Common myeloid progenitor, CD34-positive (primary cell): ENCODE measurements at regions not wholly inside any gene's neighbourhood (a gene's known extent, or its start where the extent isn't known, plus 50 kb on each side); places are given as distances from the start of the nearest gene placed in this dataset.

Source experiments
- CTCF ChIA-PET: fragments of 350-600 bp; sonication (Branson Sonifier 250); formaldehyde crosslinking; loops from one replicate; lab custom pipeline; 2021; ENCODE audit warnings: antibody characterized with exemption; lab: Charles Lee
- POLR2A ChIA-PET: fragments of 350-600 bp; sonication (Branson Sonifier 250); formaldehyde crosslinking; loops from one replicate; lab custom pipeline; 2021; ENCODE audit warnings: antibody characterized with exemption; lab: Charles Lee
- DNase-seq, 3 donors: peaks; one replicate each; pipeline versions ENCODE4 v3.0.0 to v3.0.0-alpha.2; 2013
- H3K27ac ChIP-seq, 2 experiments: 1 replicate in 1 of 2; 2 replicates in 1 of 2; pipeline ENCODE4 v1.7.0; 2013; ENCODE audit warnings: inconsistent platforms in 2 of 2, low read length in 2 of 2, mild to moderate bottlenecking in 2 of 2, low read depth in 1 of 2, moderate library complexity in 1 of 2; ENCODE audit not compliant: severe bottlenecking in 2 of 2, insufficient read depth in 1 of 2, poor library complexity in 1 of 2
- H3K27me3 ChIP-seq, 5 experiments: replicated peaks in 2 of 5; 1 replicate in 3 of 5; 2 replicates in 2 of 5; pipeline versions ENCODE4 v1.6.1 to v1.7.0; 2013; ENCODE audit warnings: low read length in 4 of 5, mild to moderate bottlenecking in 2 of 5, moderate library complexity in 2 of 5, inconsistent platforms in 1 of 5; ENCODE audit not compliant: insufficient read depth in 5 of 5, control insufficient read depth in 4 of 5
- H3K36me3 ChIP-seq, 4 experiments: 1 replicate in 2 of 4; 2 replicates in 2 of 4; pipeline versions ENCODE4 v1.6.1 to v1.7.0; 2013; ENCODE audit warnings: low read length in 3 of 4, control low read depth in 1 of 4, mild to moderate bottlenecking in 1 of 4; ENCODE audit not compliant: control insufficient read depth in 4 of 4, insufficient read depth in 4 of 4
- H3K4me1 ChIP-seq, 4 experiments: 1 replicate in 3 of 4; 2 replicates in 1 of 4; pipeline versions ENCODE4 v1.6.1 to v1.7.1; 2013; ENCODE audit warnings: low read length in 3 of 4, mild to moderate bottlenecking in 3 of 4, control low read depth in 1 of 4, inconsistent platforms in 1 of 4, moderate library complexity in 1 of 4; ENCODE audit not compliant: control insufficient read depth in 4 of 4, insufficient read depth in 4 of 4; ENCODE audit errors: control extremely low read depth in 1 of 4
- H3K4me3 ChIP-seq, 7 experiments: 1 replicate in 4 of 7; 2 replicates in 3 of 7; pipeline versions ENCODE4 v1.5.1 to v1.7.0; 2013; ENCODE audit warnings: mild to moderate bottlenecking in 7 of 7, low read length in 6 of 7, moderate library complexity in 6 of 7, inconsistent platforms in 2 of 7, low read depth in 2 of 7, control low read depth in 1 of 7; ENCODE audit not compliant: insufficient read depth in 4 of 7, control insufficient read depth in 1 of 7; ENCODE audit errors: extremely low read depth in 1 of 7
- H3K9me3 ChIP-seq, 5 experiments: 1 replicate in 4 of 5; 2 replicates in 1 of 5; pipeline versions ENCODE4 v1.6.1 to v1.7.1; 2013; ENCODE audit warnings: low read length in 4 of 5, mild to moderate bottlenecking in 2 of 5, inconsistent platforms in 1 of 5, low read depth in 1 of 5, moderate library complexity in 1 of 5; ENCODE audit not compliant: control insufficient read depth in 4 of 5, insufficient read depth in 2 of 5; ENCODE audit errors: control extremely low read depth in 1 of 5
- WGBS: methylation state at CpG from one replicate; pipeline ENCODE4 v1.1.5; 2013; ENCODE audit not compliant: insufficient coverage; 5-methylcytosine and 5-hydroxymethylcytosine counted together

GRCh38 chr21:31505975-31506374, 153.5 kb upstream of the SOD1 start:
- no peaks in the 10 kb centered on the region for H3K36me3 ChIP-seq
- DNase-seq = no peak
- ChIA-PET POLR2A (no interaction called here), CTCF (no interaction called here)
- H3K27me3 ChIP-seq = no peaks in the 10 kb centered on the region
- H3K4me1 ChIP-seq = no peaks in the 10 kb centered on the region
- no peaks in the 10 kb centered on the region for H3K9me3 ChIP-seq
- WGBS = 94% methylated on average over 4 of the region's 7 CpGs
- no peak overlapping the region for H3K27ac ChIP-seq
- H3K4me3 ChIP-seq = no peak overlapping the region

GRCh38 chr21:31503939-31504338, 155.6 kb upstream of the SOD1 start:
- no peaks in the 10 kb centered on the region for H3K27me3 ChIP-seq
- 100% methylated on average over 3 of the region's 3 CpGs for WGBS
- no peak overlapping the region for H3K4me3 ChIP-seq
- ChIA-PET CTCF (no interaction called here), POLR2A (no interaction called here)
- H3K27ac ChIP-seq = no peak overlapping the region
- no peaks in the 10 kb centered on the region for H3K36me3 ChIP-seq
- H3K9me3 ChIP-seq = no peaks in the 10 kb centered on the region
- no peaks in the 10 kb centered on the region for H3K4me1 ChIP-seq
- no peak for DNase-seq

- Histone ChIP-seq H3K36me3 (no peaks in the 10 kb centered on the region), H3K27me3 (no peaks in the 10 kb centered on the region), H3K4me3 (no peak overlapping the region), H3K9me3 (no peaks in the 10 kb centered on the region), H3K4me1 (no peaks in the 10 kb centered on the region), H3K27ac (no peak overlapping the region)
- 100% methylated on average over 1 of the region's 2 CpGs for WGBS
- no peak for DNase-seq
- ChIA-PET CTCF (no interaction called here), POLR2A (no interaction called here)
Observed at GRCh38 chr21:31503467-31503866, 156.0 kb upstream of the SOD1 start.

- H3K9me3 ChIP-seq = no peaks in the 10 kb centered on the region
- POLR2A ChIA-PET = no interaction called here
- 92% methylated on average over 10 of the region's 10 CpGs for WGBS
Observed at GRCh38 chr21:31502537-31503143, 156.9 kb upstream of the SOD1 start.

GRCh38 chr21:31501926-31502325, 157.6 kb upstream of the SOD1 start:
- Histone ChIP-seq H3K36me3 (no peaks in the 10 kb centered on the region), H3K9me3 (no peaks in the 10 kb centered on the region), H3K27me3 (no peaks in the 10 kb centered on the region), H3K4me3 (no peak overlapping the region), H3K27ac (no peak overlapping the region), H3K4me1 (no peaks in the 10 kb centered on the region)
- no peak for DNase-seq
- CTCF ChIA-PET = no interaction called here
- 91% methylated on average over 4 of the region's 5 CpGs for WGBS
- POLR2A ChIA-PET = no interaction called here

More at GRCh38 chr21:31502537-31503143, 156.9 kb upstream of the SOD1 start:
- no peak overlapping the region for H3K27ac ChIP-seq
- H3K4me3 ChIP-seq = no peak overlapping the region
- no peaks in the 10 kb centered on the region for H3K27me3 ChIP-seq
- CTCF ChIA-PET = no interaction called here
- no peaks in the 10 kb centered on the region for H3K4me1 ChIP-seq
- no peaks in the 10 kb centered on the region for H3K36me3 ChIP-seq
- no peak for DNase-seq

GRCh38 chr21:31500982-31501381, 156.9 kb upstream of the TIAM1 start:
- Histone ChIP-seq H3K9me3 (no peaks in the 10 kb centered on the region), H3K27me3 (no peaks in the 10 kb centered on the region), H3K4me3 (no peak overlapping the region), H3K4me1 (no peaks in the 10 kb centered on the region), H3K27ac (no peak overlapping the region), H3K36me3 (no peaks in the 10 kb centered on the region)
- WGBS = 100% methylated on average over 3 of the region's 7 CpGs
- DNase-seq = no peak
- ChIA-PET POLR2A (no interaction called here), CTCF (no interaction called here)

GRCh38 chr21:31500071-31500470, 156.0 kb upstream of the TIAM1 start:
- no peak overlapping the region for H3K4me3 ChIP-seq
- no peak for DNase-seq
- H3K27me3 ChIP-seq = no peaks in the 10 kb centered on the region
- H3K9me3 ChIP-seq = no peaks in the 10 kb centered on the region
- H3K27ac ChIP-seq = no peak overlapping the region
- 100% methylated on average over 3 of the region's 5 CpGs for WGBS
- H3K4me1 ChIP-seq = no peaks in the 10 kb centered on the region
- no peaks in the 10 kb centered on the region for H3K36me3 ChIP-seq
- CTCF ChIA-PET = interaction anchor here (0.8 to 0.9 kb wide), 2 partner anchors 13 to 80 kb away, joined by 3 read pairs; no protein-coding TSS in a partner anchor
- POLR2A ChIA-PET = no interaction called here
